ENCODE measurements at regions not wholly inside any gene's neighbourhood (a gene's known extent, or its start where the extent isn't known, plus 50 kb on each side); places are given as distances from the start of the nearest gene placed in this dataset.

GRCh38 chr20:58011106-58011946 is 217.1 kb downstream of the ANKRD60 start:
- Mint-ChIP-seq H3K27ac (no peak overlapping the region), H3K36me3 (ENCODE audit: low read depth) (peaks cover 3% of the 10 kb centered on the region), H3K9me3 (peaks cover 4% of the 10 kb centered on the region), H3K27me3 (ENCODE audit: low read depth) (peaks cover 17% of the 10 kb centered on the region), H3K4me1 (peaks cover 19% of the 10 kb centered on the region), H3K4me3 (no peak overlapping the region)
- TF ChIP-seq CTCF (IDR thresholded peaks at IDR 0.05; ENCODE audit: unreplicated experiment in 3 of 3): no peak

GRCh38 chr20:58010666-58011065 is 217.8 kb downstream of the ANKRD60 start:
- Mint-ChIP-seq H3K27ac (no peak overlapping the region), H3K27me3 (ENCODE audit: low read depth) (peaks cover 17% of the 10 kb centered on the region), H3K36me3 (ENCODE audit: low read depth) (peaks cover 2% of the 10 kb centered on the region), H3K9me3 (peaks cover 1% of the 10 kb centered on the region), H3K4me1 (peaks cover 19% of the 10 kb centered on the region), H3K4me3 (no peak overlapping the region)
- no peak for TF ChIP-seq CTCF (IDR thresholded peaks at IDR 0.05; ENCODE audit: unreplicated experiment in 3 of 3)

- peaks cover 17% of the 10 kb centered on the region for H3K27me3 Mint-ChIP-seq (ENCODE audit: low read depth)
- no peaks in the 10 kb centered on the region for H3K9me3 Mint-ChIP-seq
- no peak overlapping the region for H3K27ac Mint-ChIP-seq
- no peaks in the 10 kb centered on the region for H3K36me3 Mint-ChIP-seq (ENCODE audit: low read depth)
- H3K4me1 Mint-ChIP-seq: peaks cover 19% of the 10 kb centered on the region
- no peak overlapping the region for H3K4me3 Mint-ChIP-seq
- TF ChIP-seq CTCF (IDR thresholded peaks at IDR 0.05; ENCODE audit: unreplicated experiment in 3 of 3): no peak
Observed at GRCh38 chr20:58010186-58010585, 218.3 kb downstream of the ANKRD60 start.

- Mint-ChIP-seq H3K36me3 (ENCODE audit: low read depth) (no peaks in the 10 kb centered on the region), H3K4me3 (no peak overlapping the region), H3K9me3 (no peaks in the 10 kb centered on the region), H3K27me3 (ENCODE audit: low read depth) (peaks cover 17% of the 10 kb centered on the region), H3K27ac (peak overlapping the region in 1 of 3 experiments; percentile 3), H3K4me1 (peaks cover 19% of the 10 kb centered on the region)
- no peak for TF ChIP-seq CTCF (IDR thresholded peaks at IDR 0.05; ENCODE audit: unreplicated experiment in 3 of 3)
Observed at GRCh38 chr20:58008866-58009265, 219.6 kb downstream of the ANKRD60 start.

- no peak for TF ChIP-seq CTCF (IDR thresholded peaks at IDR 0.05; ENCODE audit: unreplicated experiment in 3 of 3)
- H3K27ac Mint-ChIP-seq: peak overlapping the region in 2 of 3 experiments; percentile 3 to 40
- no peaks in the 10 kb centered on the region for H3K9me3 Mint-ChIP-seq
- peaks cover 19% of the 10 kb centered on the region for H3K4me1 Mint-ChIP-seq
- no peak overlapping the region for H3K4me3 Mint-ChIP-seq
- peaks cover 19% of the 10 kb centered on the region for H3K27me3 Mint-ChIP-seq (ENCODE audit: low read depth)
- H3K36me3 Mint-ChIP-seq (ENCODE audit: low read depth): no peaks in the 10 kb centered on the region
Observed at GRCh38 chr20:58008413-58008812, 220.0 kb downstream of the ANKRD60 start.

- Mint-ChIP-seq H3K36me3 (ENCODE audit: low read depth) (no peaks in the 10 kb centered on the region), H3K4me3 (no peak overlapping the region)
- no peak for TF ChIP-seq CTCF (IDR thresholded peaks at IDR 0.05; ENCODE audit: unreplicated experiment in 3 of 3)
Observed at GRCh38 chr20:58007947-58008346, 220.5 kb downstream of the ANKRD60 start.

More at GRCh38 chr20:58007947-58008346, 220.5 kb downstream of the ANKRD60 start:
- H3K4me1 Mint-ChIP-seq: peaks cover 15% of the 10 kb centered on the region
- peaks cover 19% of the 10 kb centered on the region for H3K27me3 Mint-ChIP-seq (ENCODE audit: low read depth)
- peak overlapping the region in 2 of 3 experiments; percentile 3 to 40 for H3K27ac Mint-ChIP-seq
- no peaks in the 10 kb centered on the region for H3K9me3 Mint-ChIP-seq
